Loucy (cell line): ENCODE measurements at regions not wholly inside any gene's neighbourhood (a gene's known extent, or its start where the extent isn't known, plus 50 kb on each side); places are given as distances from the start of the nearest gene placed in this dataset.

Experiments used
- H2AFZ ChIP-seq: fragments of 200-600 bp; sonication (generic); 2 replicates; pipeline ENCODE4 v1.6.0; 2016; ENCODE audit warnings: antibody characterized with exemption, mild to moderate bottlenecking, low read length, moderate library complexity
- H3F3A ChIP-seq: fragments of 200-600 bp; 2 replicates; pipeline ENCODE4 v1.6.0; 2016; ENCODE audit warnings: antibody characterized with exemption, low read depth, mild to moderate bottlenecking
- H3K27me3 ChIP-seq: fragments of 200-600 bp; sonication (generic); 2 replicates; pipeline ENCODE4 v1.6.1; 2014; ENCODE audit warnings: low read length, mild to moderate bottlenecking; ENCODE audit not compliant: insufficient read depth, poor library complexity, severe bottlenecking
- H3K36me3 ChIP-seq: fragments of 200-600 bp; sonication (generic); 2 replicates; pipeline ENCODE4 v1.6.1; 2016; ENCODE audit warnings: low read length; ENCODE audit not compliant: insufficient read depth
- H3K4me1 ChIP-seq: fragments of 200-600 bp; sonication (generic); 2 replicates; pipeline ENCODE4 v1.5.1; 2014; ENCODE audit warnings: low read length, mild to moderate bottlenecking; ENCODE audit not compliant: insufficient read depth, poor library complexity, severe bottlenecking
- H3K4me2 ChIP-seq: fragments of 200-600 bp; sonication (generic); 2 replicates; pipeline ENCODE4 v1.6.0; 2014; ENCODE audit warnings: antibody characterized with exemption, low read length, low read depth, mild to moderate bottlenecking; ENCODE audit not compliant: poor library complexity, severe bottlenecking
- H3K4me3 ChIP-seq: fragments of 200-600 bp; sonication (generic); 2 replicates; pipeline ENCODE4 v1.5.1; 2014; ENCODE audit warnings: low read length, mild to moderate bottlenecking, mixed read lengths; ENCODE audit not compliant: poor library complexity, severe bottlenecking
- H3K79me2 ChIP-seq: fragments of 200-600 bp; sonication (generic); 2 replicates; pipeline ENCODE4 v1.6.1; 2014; ENCODE audit warnings: low read length; ENCODE audit not compliant: insufficient read depth
- H3K9ac ChIP-seq: fragments of 200-600 bp; sonication (generic); 2 replicates; pipeline ENCODE4 v1.6.0; 2014; ENCODE audit warnings: mild to moderate bottlenecking, low read depth, low read length, moderate library complexity; ENCODE audit not compliant: poor library complexity, severe bottlenecking
- H3K9me2 ChIP-seq: fragments of 200-600 bp; sonication (generic); replicated peaks from 2 replicates; pipeline ENCODE4 v1.6.1; 2016; ENCODE audit warnings: low read depth, low read length, mixed read lengths
- H3K9me3 ChIP-seq: fragments of 200-600 bp; sonication (generic); 2 replicates; pipeline ENCODE4 v1.6.1; 2014; ENCODE audit warnings: mild to moderate bottlenecking, antibody characterized with exemption, low read length, low read depth; ENCODE audit not compliant: insufficient read depth
- H4K20me1 ChIP-seq: fragments of 200-600 bp; sonication (generic); 2 replicates; pipeline ENCODE4 v1.6.0; 2014; ENCODE audit warnings: antibody characterized with exemption, low read length, mild to moderate bottlenecking; ENCODE audit not compliant: insufficient read depth, poor library complexity, severe bottlenecking
- EZH2phosphoT487 ChIP-seq: fragments of 200-600 bp; IDR thresholded peaks from 2 replicates; pipeline ENCODE4 v1.6.1; 2018; ENCODE audit warnings: antibody characterized with exemption, mild to moderate bottlenecking, moderate library complexity, borderline replicate concordance
- TF ChIP-seq, protein P1 (sequence below): fragments of 200-600 bp; sonication (generic); conservative IDR thresholded peaks from 2 replicates; pipeline ENCODE4 v1.5.1; 2014; ENCODE audit warnings: mild to moderate bottlenecking, antibody characterized with exemption, low read length

GRCh38 chr1:38559446-38560165, 300.0 kb downstream of the RRAGC start:
- Histone ChIP-seq H3K4me2 (peak overlapping the region; percentile 76), H3K9me3 (no peaks in the 10 kb centered on the region), H3K9ac (peak overlapping the region; percentile 66), H3F3A (0 out of 2 replicates have a peak, but pooled peaks cover 3% of the 10 kb centered on the region), H4K20me1 (no peaks in the 10 kb centered on the region), H3K9me2 (no peaks in the 10 kb centered on the region), H2AFZ (peak overlapping the region; percentile 84), H3K79me2 (no peaks in the 10 kb centered on the region), H3K36me3 (no peaks in the 10 kb centered on the region), H3K4me3 (peak overlapping the region; percentile 57), H3K27me3 (no peaks in the 10 kb centered on the region), H3K4me1 (peaks cover 47% of the 10 kb centered on the region)
- no peak for TF ChIP-seq EZH2phosphoT487
- TF ChIP-seq, protein P1, sequence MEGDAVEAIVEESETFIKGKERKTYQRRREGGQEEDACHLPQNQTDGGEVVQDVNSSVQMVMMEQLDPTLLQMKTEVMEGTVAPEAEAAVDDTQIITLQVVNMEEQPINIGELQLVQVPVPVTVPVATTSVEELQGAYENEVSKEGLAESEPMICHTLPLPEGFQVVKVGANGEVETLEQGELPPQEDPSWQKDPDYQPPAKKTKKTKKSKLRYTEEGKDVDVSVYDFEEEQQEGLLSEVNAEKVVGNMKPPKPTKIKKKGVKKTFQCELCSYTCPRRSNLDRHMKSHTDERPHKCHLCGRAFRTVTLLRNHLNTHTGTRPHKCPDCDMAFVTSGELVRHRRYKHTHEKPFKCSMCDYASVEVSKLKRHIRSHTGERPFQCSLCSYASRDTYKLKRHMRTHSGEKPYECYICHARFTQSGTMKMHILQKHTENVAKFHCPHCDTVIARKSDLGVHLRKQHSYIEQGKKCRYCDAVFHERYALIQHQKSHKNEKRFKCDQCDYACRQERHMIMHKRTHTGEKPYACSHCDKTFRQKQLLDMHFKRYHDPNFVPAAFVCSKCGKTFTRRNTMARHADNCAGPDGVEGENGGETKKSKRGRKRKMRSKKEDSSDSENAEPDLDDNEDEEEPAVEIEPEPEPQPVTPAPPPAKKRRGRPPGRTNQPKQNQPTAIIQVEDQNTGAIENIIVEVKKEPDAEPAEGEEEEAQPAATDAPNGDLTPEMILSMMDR: no peak

- Histone ChIP-seq H3K4me1 (peaks cover 39% of the 10 kb centered on the region), H3K9me2 (no peaks in the 10 kb centered on the region), H3K9ac (no peak overlapping the region), H3K9me3 (no peaks in the 10 kb centered on the region), H3K79me2 (no peaks in the 10 kb centered on the region), H2AFZ (peak overlapping the region; percentile 84), H3K27me3 (no peaks in the 10 kb centered on the region), H3K4me3 (peak overlapping the region; percentile 32), H4K20me1 (no peaks in the 10 kb centered on the region), H3K36me3 (no peaks in the 10 kb centered on the region), H3F3A (0 out of 2 replicates have a peak, but pooled peaks cover 3% of the 10 kb centered on the region), H3K4me2 (peak overlapping the region; percentile 70)
- TF ChIP-seq EZH2phosphoT487: no peak
- TF ChIP-seq, protein P1: no peak
Measured at GRCh38 chr1:38558500-38559445, 300.8 kb downstream of the RRAGC start.

GRCh38 chr1:38558055-38558454, 301.5 kb downstream of the RRAGC start:
- Histone ChIP-seq H3K9me3 (no peaks in the 10 kb centered on the region), H3K4me2 (no peak overlapping the region), H3K9me2 (no peaks in the 10 kb centered on the region), H3K4me3 (no peak overlapping the region), H2AFZ (no peak overlapping the region), H3K79me2 (no peaks in the 10 kb centered on the region), H3K27me3 (no peaks in the 10 kb centered on the region), H4K20me1 (no peaks in the 10 kb centered on the region), H3K4me1 (peaks cover 33% of the 10 kb centered on the region), H3F3A (0 out of 2 replicates have a peak, but pooled peaks cover 3% of the 10 kb centered on the region), H3K9ac (no peak overlapping the region), H3K36me3 (no peaks in the 10 kb centered on the region)
- TF ChIP-seq EZH2phosphoT487: no peak
- TF ChIP-seq, protein P1: no peak
